ENCODE measurements at regions not wholly inside any gene's neighbourhood (a gene's known extent, or its start where the extent isn't known, plus 50 kb on each side); places are given as distances from the start of the nearest gene placed in this dataset.

- in situ Hi-C loops (cut with MboI; ENCODE audit: low pct_ligation_motif_present in 1 of 4, low pct_unique_long_range_greater_than_20kb in 1 of 4, low sequenced_read_pairs in 3 of 4) = no loop called here
- Histone ChIP-seq H3K27me3 (no peaks in the 10 kb centered on the region), H3K9me3 (no peaks in the 10 kb centered on the region), H3K4me1 (no peaks in the 10 kb centered on the region), H3K4me3 (no peak overlapping the region), H3K36me3 (no peaks in the 10 kb centered on the region), H3K27ac (no peak overlapping the region)
- DNase-seq = no peak
- WGBS, 2 donors (ENCODE audit: low coverage in 1 of 2) = 82% methylated on average over 17 of the region's 17 CpGs; no CpG with 5 or more reads in 1 of the 2 donors
- TF ChIP-seq POLR2A (IDR thresholded peaks at IDR 0.05) = no peak
- TF ChIP-seq POLR2AphosphoS5 (IDR thresholded peaks at IDR 0.05) = no peak
- TF ChIP-seq EP300 (IDR thresholded peaks at IDR 0.05; ENCODE audit: low read depth) = no peak
- TF ChIP-seq, protein P1, sequence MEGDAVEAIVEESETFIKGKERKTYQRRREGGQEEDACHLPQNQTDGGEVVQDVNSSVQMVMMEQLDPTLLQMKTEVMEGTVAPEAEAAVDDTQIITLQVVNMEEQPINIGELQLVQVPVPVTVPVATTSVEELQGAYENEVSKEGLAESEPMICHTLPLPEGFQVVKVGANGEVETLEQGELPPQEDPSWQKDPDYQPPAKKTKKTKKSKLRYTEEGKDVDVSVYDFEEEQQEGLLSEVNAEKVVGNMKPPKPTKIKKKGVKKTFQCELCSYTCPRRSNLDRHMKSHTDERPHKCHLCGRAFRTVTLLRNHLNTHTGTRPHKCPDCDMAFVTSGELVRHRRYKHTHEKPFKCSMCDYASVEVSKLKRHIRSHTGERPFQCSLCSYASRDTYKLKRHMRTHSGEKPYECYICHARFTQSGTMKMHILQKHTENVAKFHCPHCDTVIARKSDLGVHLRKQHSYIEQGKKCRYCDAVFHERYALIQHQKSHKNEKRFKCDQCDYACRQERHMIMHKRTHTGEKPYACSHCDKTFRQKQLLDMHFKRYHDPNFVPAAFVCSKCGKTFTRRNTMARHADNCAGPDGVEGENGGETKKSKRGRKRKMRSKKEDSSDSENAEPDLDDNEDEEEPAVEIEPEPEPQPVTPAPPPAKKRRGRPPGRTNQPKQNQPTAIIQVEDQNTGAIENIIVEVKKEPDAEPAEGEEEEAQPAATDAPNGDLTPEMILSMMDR (IDR thresholded peaks at IDR 0.05) = no peak
- intact Hi-C loops (cut with DNase I; ENCODE audit: low total_unique reads) = no loop called here
Observed at GRCh38 chr2:155350783-155351580, 652.5 kb downstream of the KCNJ3 start.

DNA sequence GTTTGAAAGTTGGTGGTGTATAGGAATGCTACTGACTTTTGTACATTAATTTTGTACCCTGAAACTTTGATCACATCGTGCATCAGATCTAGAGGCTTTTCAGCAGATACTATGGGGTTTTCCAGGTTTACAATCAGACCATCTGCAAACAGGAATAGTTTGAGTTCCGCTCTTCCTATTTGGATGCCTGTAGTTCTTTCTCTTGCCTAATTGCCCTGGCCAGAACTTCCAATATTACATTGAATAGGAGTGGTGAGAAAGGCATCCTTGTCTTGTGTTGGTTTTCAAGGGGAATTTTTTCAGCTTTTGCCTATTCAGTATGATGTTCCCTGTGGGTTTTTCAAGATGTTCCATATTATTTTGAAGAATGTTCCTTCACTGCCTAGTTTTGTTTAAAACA, 633.5 kb downstream of the KCNJ3 start:
- Histone ChIP-seq H3K27ac (no peak overlapping the region), H3K4me1 (no peaks in the 10 kb centered on the region), H3K36me3 (no peaks in the 10 kb centered on the region), H3K9me3 (no peaks in the 10 kb centered on the region), H3K27me3 (no peaks in the 10 kb centered on the region), H3K4me3 (no peak overlapping the region)
- WGBS, 2 donors (ENCODE audit: low coverage in 1 of 2) = 78 to 86% methylated on average over 2 of the region's 2 CpGs
- TF ChIP-seq POLR2AphosphoS5 (IDR thresholded peaks at IDR 0.05) (no peak), POLR2A (IDR thresholded peaks at IDR 0.05) (no peak), EP300 (IDR thresholded peaks at IDR 0.05; ENCODE audit: low read depth) (no peak)
- TF ChIP-seq, protein P1 (IDR thresholded peaks at IDR 0.05) = no peak
- intact Hi-C loops (cut with DNase I; ENCODE audit: low total_unique reads) = no loop called here
- DNase-seq = no peak
- in situ Hi-C loops (cut with MboI; ENCODE audit: low pct_ligation_motif_present in 1 of 4, low pct_unique_long_range_greater_than_20kb in 1 of 4, low sequenced_read_pairs in 3 of 4) = no loop called here

DNA sequence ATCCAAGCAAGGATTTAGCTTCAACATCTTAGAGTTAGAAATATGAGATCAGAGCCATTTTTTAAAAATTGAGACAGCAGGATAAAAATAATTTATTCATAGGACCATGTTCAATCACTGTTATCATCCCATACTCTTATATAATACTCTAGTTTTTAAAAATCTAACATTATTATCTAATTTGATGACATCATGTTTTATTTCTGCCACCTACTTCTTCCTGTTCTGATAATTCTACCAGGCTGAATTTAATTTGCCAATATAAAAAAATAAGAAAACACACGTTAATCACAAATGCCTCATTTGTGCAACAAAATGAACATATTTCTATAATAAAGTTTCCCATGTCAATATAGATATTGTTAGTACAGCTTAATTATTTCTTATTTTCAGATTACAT, 621.7 kb downstream of the KCNJ3 start:
- no peaks in the 10 kb centered on the region for H3K36me3 ChIP-seq
- DNase-seq = no peak
- H3K9me3 ChIP-seq = no peaks in the 10 kb centered on the region
- TF ChIP-seq POLR2A (IDR thresholded peaks at IDR 0.05) = no peak
- TF ChIP-seq, protein P1 (IDR thresholded peaks at IDR 0.05) = no peak
- TF ChIP-seq POLR2AphosphoS5 (IDR thresholded peaks at IDR 0.05) = no peak
- TF ChIP-seq EP300 (IDR thresholded peaks at IDR 0.05; ENCODE audit: low read depth) = no peak
- no peak overlapping the region for H3K4me3 ChIP-seq
- no peaks in the 10 kb centered on the region for H3K27me3 ChIP-seq
- 50 to 60% methylated on average over 1 of the region's 1 CpG for WGBS, 2 donors (ENCODE audit: low coverage in 1 of 2)
- in situ Hi-C loops (cut with MboI; ENCODE audit: low pct_ligation_motif_present in 1 of 4, low pct_unique_long_range_greater_than_20kb in 1 of 4, low sequenced_read_pairs in 3 of 4) = loop anchor here in 1 of 4 donors (25.0 kb wide), 1 partner anchor 683 kb away; no protein-coding TSS in a partner anchor
- intact Hi-C loops (cut with DNase I; ENCODE audit: low total_unique reads) = no loop called here
- H3K4me1 ChIP-seq = no peaks in the 10 kb centered on the region
- H3K27ac ChIP-seq = no peak overlapping the region

DNA sequence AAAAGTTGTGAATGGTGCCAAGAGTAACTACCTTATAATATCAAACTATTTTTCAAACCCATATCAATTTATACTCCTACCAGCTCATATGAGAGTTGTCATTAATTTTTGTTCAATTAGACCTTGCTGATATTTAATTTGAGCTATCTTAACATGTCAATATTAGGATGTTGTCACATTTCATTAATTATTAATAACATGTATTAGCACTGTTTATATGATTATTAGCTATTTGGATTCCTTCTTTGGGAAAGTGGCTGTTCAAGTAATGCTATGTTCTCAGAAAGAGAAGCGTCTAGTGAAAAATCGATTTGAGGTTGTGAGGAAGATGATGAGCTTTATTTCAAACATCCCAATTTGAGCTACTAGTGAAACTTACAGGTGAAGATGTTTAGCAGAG, 620.2 kb downstream of the KCNJ3 start:
- H3K4me3 ChIP-seq = no peak overlapping the region
- H3K9me3 ChIP-seq = no peaks in the 10 kb centered on the region
- H3K27me3 ChIP-seq = no peaks in the 10 kb centered on the region
- no peak for DNase-seq
- no peaks in the 10 kb centered on the region for H3K4me1 ChIP-seq
- in situ Hi-C loops (cut with MboI; ENCODE audit: low pct_ligation_motif_present in 1 of 4, low pct_unique_long_range_greater_than_20kb in 1 of 4, low sequenced_read_pairs in 3 of 4) = loop anchor here in 1 of 4 donors (25.0 kb wide), 1 partner anchor 681 kb away; no protein-coding TSS in a partner anchor
- intact Hi-C loops (cut with DNase I; ENCODE audit: low total_unique reads) = no loop called here
- 74 to 90% methylated on average over 2 of the region's 2 CpGs for WGBS, 2 donors (ENCODE audit: low coverage in 1 of 2)
- H3K36me3 ChIP-seq = no peaks in the 10 kb centered on the region
- no peak for TF ChIP-seq POLR2A (IDR thresholded peaks at IDR 0.05)
- no peak for TF ChIP-seq EP300 (IDR thresholded peaks at IDR 0.05; ENCODE audit: low read depth)
- TF ChIP-seq, protein P1 (IDR thresholded peaks at IDR 0.05) = no peak
- no peak for TF ChIP-seq POLR2AphosphoS5 (IDR thresholded peaks at IDR 0.05)
- no peak overlapping the region for H3K27ac ChIP-seq
